IPS-15b (cell line): ENCODE measurements at regions not wholly inside any gene's neighbourhood (a gene's known extent, or its start where the extent isn't known, plus 50 kb on each side); places are given as distances from the start of the nearest gene placed in this dataset.

Source experiments
- H3K27me3 ChIP-seq: one replicate; pipeline ENCODE4 v1.6.1; 2013; ENCODE audit warnings: low read length; ENCODE audit not compliant: control insufficient read depth, insufficient read depth
- H3K36me3 ChIP-seq: one replicate; pipeline ENCODE4 v1.6.1; 2013; ENCODE audit warnings: low read length; ENCODE audit not compliant: control insufficient read depth, insufficient read depth
- H3K4me1 ChIP-seq: one replicate; pipeline ENCODE4 v1.6.1; 2013; ENCODE audit warnings: mild to moderate bottlenecking, low read length; ENCODE audit not compliant: control insufficient read depth, insufficient read depth
- H3K4me3 ChIP-seq: one replicate; pipeline ENCODE4 v1.5.1; 2013; ENCODE audit warnings: low read depth, low read length
- H3K9ac ChIP-seq: one replicate; pipeline ENCODE4 v1.6.1; 2013; ENCODE audit warnings: low read depth, mild to moderate bottlenecking, low read length
- H3K9me3 ChIP-seq: one replicate; pipeline ENCODE4 v1.6.1; 2013; ENCODE audit warnings: mild to moderate bottlenecking, low read length; ENCODE audit not compliant: control insufficient read depth, insufficient read depth

- H3K4me3 ChIP-seq = no peak overlapping the region
- H3K27me3 ChIP-seq = no peaks in the 10 kb centered on the region
- no peak overlapping the region for H3K9ac ChIP-seq
- H3K36me3 ChIP-seq = no peaks in the 10 kb centered on the region
- no peaks in the 10 kb centered on the region for H3K4me1 ChIP-seq
- H3K9me3 ChIP-seq = no peaks in the 10 kb centered on the region
Observed at GRCh38 chr13:64206430-64207225, 2791.0 kb upstream of the PCDH20 start.

GRCh38 chr13:64202517-64202916 is 2786.9 kb upstream of the PCDH20 start:
- no peaks in the 10 kb centered on the region for H3K36me3 ChIP-seq
- no peaks in the 10 kb centered on the region for H3K9me3 ChIP-seq
- no peak overlapping the region for H3K9ac ChIP-seq
- H3K27me3 ChIP-seq = no peaks in the 10 kb centered on the region
- H3K4me3 ChIP-seq = no peak overlapping the region
- H3K4me1 ChIP-seq = no peaks in the 10 kb centered on the region

- H3K4me3 ChIP-seq = no peak overlapping the region
- H3K36me3 ChIP-seq = no peaks in the 10 kb centered on the region
- H3K9me3 ChIP-seq = no peaks in the 10 kb centered on the region
- H3K4me1 ChIP-seq = no peaks in the 10 kb centered on the region
- H3K9ac ChIP-seq = no peak overlapping the region
- no peaks in the 10 kb centered on the region for H3K27me3 ChIP-seq
Observed at GRCh38 chr13:64197232-64197631, 2781.6 kb upstream of the PCDH20 start.

- no peaks in the 10 kb centered on the region for H3K27me3 ChIP-seq
- H3K36me3 ChIP-seq = no peaks in the 10 kb centered on the region
- H3K9me3 ChIP-seq = no peaks in the 10 kb centered on the region
- no peaks in the 10 kb centered on the region for H3K4me1 ChIP-seq
- H3K4me3 ChIP-seq = no peak overlapping the region
- H3K9ac ChIP-seq = no peak overlapping the region
Observed at GRCh38 chr13:64186503-64187250, 2771.0 kb upstream of the PCDH20 start.

GRCh38 chr13:64186071-64186470 is 2770.4 kb upstream of the PCDH20 start:
- H3K4me1 ChIP-seq = no peaks in the 10 kb centered on the region
- H3K27me3 ChIP-seq = no peaks in the 10 kb centered on the region
- H3K36me3 ChIP-seq = no peaks in the 10 kb centered on the region

GRCh38 chr13:64180756-64181155 is 2765.1 kb upstream of the PCDH20 start:
- no peaks in the 10 kb centered on the region for H3K27me3 ChIP-seq
- H3K4me3 ChIP-seq = no peak overlapping the region
- H3K4me1 ChIP-seq = no peaks in the 10 kb centered on the region
- H3K36me3 ChIP-seq = no peaks in the 10 kb centered on the region
- H3K9ac ChIP-seq = no peak overlapping the region
- H3K9me3 ChIP-seq = no peaks in the 10 kb centered on the region

More at GRCh38 chr13:64186071-64186470, 2770.4 kb upstream of the PCDH20 start:
- H3K9me3 ChIP-seq = no peaks in the 10 kb centered on the region
- no peak overlapping the region for H3K9ac ChIP-seq
- no peak overlapping the region for H3K4me3 ChIP-seq

GRCh38 chr13:64165826-64166225 is 2750.2 kb upstream of the PCDH20 start:
- Histone ChIP-seq H3K4me1 (no peaks in the 10 kb centered on the region), H3K9ac (no peak overlapping the region), H3K27me3 (no peaks in the 10 kb centered on the region), H3K36me3 (no peaks in the 10 kb centered on the region), H3K4me3 (no peak overlapping the region), H3K9me3 (no peaks in the 10 kb centered on the region)

GRCh38 chr13:64164435-64164834 is 2748.8 kb upstream of the PCDH20 start:
- H3K27me3 ChIP-seq = no peaks in the 10 kb centered on the region
- H3K36me3 ChIP-seq = no peaks in the 10 kb centered on the region
- no peak overlapping the region for H3K9ac ChIP-seq
- H3K9me3 ChIP-seq = no peaks in the 10 kb centered on the region
- no peaks in the 10 kb centered on the region for H3K4me1 ChIP-seq
- H3K4me3 ChIP-seq = no peak overlapping the region

- no peaks in the 10 kb centered on the region for H3K36me3 ChIP-seq
- no peaks in the 10 kb centered on the region for H3K27me3 ChIP-seq
- H3K4me1 ChIP-seq = no peaks in the 10 kb centered on the region
- no peaks in the 10 kb centered on the region for H3K9me3 ChIP-seq
- no peak overlapping the region for H3K4me3 ChIP-seq
- no peak overlapping the region for H3K9ac ChIP-seq
Observed at GRCh38 chr13:64160479-64160878, 2744.8 kb upstream of the PCDH20 start.

GRCh38 chr13:64158908-64159307 is 2743.3 kb upstream of the PCDH20 start:
- no peak overlapping the region for H3K9ac ChIP-seq
- H3K27me3 ChIP-seq = no peaks in the 10 kb centered on the region
- H3K4me1 ChIP-seq = no peaks in the 10 kb centered on the region
- H3K36me3 ChIP-seq = no peaks in the 10 kb centered on the region
- H3K4me3 ChIP-seq = no peak overlapping the region
- no peaks in the 10 kb centered on the region for H3K9me3 ChIP-seq

GRCh38 chr13:64154514-64154913 is 2738.9 kb upstream of the PCDH20 start:
- Histone ChIP-seq H3K4me3 (no peak overlapping the region), H3K27me3 (no peaks in the 10 kb centered on the region), H3K9me3 (no peaks in the 10 kb centered on the region), H3K9ac (no peak overlapping the region), H3K4me1 (no peaks in the 10 kb centered on the region), H3K36me3 (no peaks in the 10 kb centered on the region)

- Histone ChIP-seq H3K36me3 (no peaks in the 10 kb centered on the region), H3K9me3 (no peaks in the 10 kb centered on the region), H3K4me1 (no peaks in the 10 kb centered on the region), H3K9ac (no peak overlapping the region), H3K4me3 (no peak overlapping the region), H3K27me3 (no peaks in the 10 kb centered on the region)
Observed at GRCh38 chr13:64130600-64130999, 2715.0 kb upstream of the PCDH20 start.
